H9 (cell line): ENCODE measurements at regions not wholly inside any gene's neighbourhood (a gene's known extent, or its start where the extent isn't known, plus 50 kb on each side); places are given as distances from the start of the nearest gene placed in this dataset.

Source experiments
- DNase-seq: peaks from one replicate; pipeline ENCODE4 v3.0.0-alpha.2; 2017
- H2AFZ ChIP-seq: one replicate; pipeline ENCODE4 v1.6.1; 2013; ENCODE audit warnings: mild to moderate bottlenecking, low read length, control low read depth, moderate library complexity
- H2AK5ac ChIP-seq: 2 replicates; pipeline ENCODE4 v1.6.1; 2013; ENCODE audit warnings: low read length, control low read depth, mixed read lengths; ENCODE audit not compliant: insufficient read length
- H2BK120ac ChIP-seq: one replicate; pipeline ENCODE4 v1.6.1; 2013; ENCODE audit warnings: low read depth, mild to moderate bottlenecking, low read length, control low read depth, inconsistent platforms; ENCODE audit not compliant: poor library complexity, severe bottlenecking
- H2BK12ac ChIP-seq: 2 replicates; pipeline ENCODE4 v1.6.1; 2013; ENCODE audit warnings: low read length, control low read depth, mixed read lengths, low read depth; ENCODE audit not compliant: insufficient read length
- H2BK15ac ChIP-seq: 2 replicates; pipeline ENCODE4 v1.6.1; 2013; ENCODE audit warnings: low read depth, low read length, control low read depth
- H2BK20ac ChIP-seq: one replicate; pipeline ENCODE4 v1.6.1; 2013; ENCODE audit warnings: low read depth, mild to moderate bottlenecking, low read length, control low read depth, inconsistent platforms; ENCODE audit not compliant: poor library complexity, severe bottlenecking
- H2BK5ac ChIP-seq: 2 replicates; pipeline ENCODE4 v1.6.1; 2013; ENCODE audit warnings: low read length, control low read depth, mixed read lengths; ENCODE audit not compliant: insufficient read length
- H3K14ac ChIP-seq: 2 replicates; pipeline ENCODE4 v1.6.1; 2013; ENCODE audit warnings: low read length, control low read depth; ENCODE audit not compliant: insufficient read depth
- H3K18ac ChIP-seq: 2 replicates; pipeline ENCODE4 v1.6.1; 2013; ENCODE audit warnings: low read depth, mild to moderate bottlenecking, mixed read lengths, low read length, control low read depth; ENCODE audit not compliant: insufficient read length
- H3K23ac ChIP-seq: 2 replicates; pipeline ENCODE4 v1.6.1; 2013; ENCODE audit warnings: low read length, control low read depth, mixed read lengths, low read depth; ENCODE audit not compliant: insufficient read length
- H3K23me2 ChIP-seq: 2 replicates; pipeline ENCODE4 v1.6.1; 2013; ENCODE audit warnings: low read depth, mild to moderate bottlenecking, mixed read lengths, low read length, control low read depth; ENCODE audit not compliant: insufficient read length, poor library complexity, severe bottlenecking
- H3K27ac ChIP-seq: 2 replicates; pipeline ENCODE4 v1.5.1; 2013; ENCODE audit warnings: low read length, control low read depth, mixed read lengths, low read depth; ENCODE audit not compliant: insufficient read length
- H3K27me3 ChIP-seq: 2 replicates; pipeline ENCODE4 v1.6.1; 2013; ENCODE audit warnings: low read length, control low read depth, inconsistent platforms; ENCODE audit not compliant: insufficient read depth
- H3K4ac ChIP-seq: 2 replicates; pipeline ENCODE4 v1.6.1; 2013; ENCODE audit warnings: low read depth, mild to moderate bottlenecking, control low read depth, inconsistent platforms, low read length, moderate library complexity
- H3K4me1 ChIP-seq: 2 replicates; pipeline ENCODE4 v1.6.1; 2013; ENCODE audit warnings: low read length, control low read depth, inconsistent platforms; ENCODE audit not compliant: insufficient read depth
- H3K4me2 ChIP-seq: 2 replicates; pipeline ENCODE4 v1.6.1; 2013; ENCODE audit warnings: low read length, control low read depth, mixed read lengths; ENCODE audit not compliant: insufficient read length, insufficient read depth
- H3K56ac ChIP-seq: 2 replicates; pipeline ENCODE4 v1.6.1; 2013; ENCODE audit warnings: low read depth, mild to moderate bottlenecking, mixed read lengths, low read length, control low read depth; ENCODE audit not compliant: insufficient read length
- H3K79me1 ChIP-seq: 2 replicates; pipeline ENCODE4 v1.6.1; 2013; ENCODE audit warnings: low read depth, mild to moderate bottlenecking, moderate library complexity, low read length, control low read depth, inconsistent platforms; ENCODE audit not compliant: insufficient read depth, poor library complexity, severe bottlenecking
- H3K79me2 ChIP-seq: 2 replicates; pipeline ENCODE4 v1.6.1; 2013; ENCODE audit warnings: low read length, control low read depth, inconsistent platforms; ENCODE audit not compliant: insufficient read depth
- H3K9ac ChIP-seq: 2 replicates; pipeline ENCODE4 v1.6.1; 2013; ENCODE audit warnings: low read length, control low read depth, mixed read lengths; ENCODE audit not compliant: insufficient read length; ENCODE audit errors: extremely low read depth
- H3K9me3 ChIP-seq: one replicate; pipeline ENCODE4 v1.6.1; 2013; ENCODE audit warnings: low read depth, low read length, inconsistent platforms; ENCODE audit not compliant: control insufficient read depth
- H3T11ph ChIP-seq: one replicate; pipeline ENCODE4 v1.6.1; 2013; ENCODE audit warnings: mild to moderate bottlenecking, low read length, control low read depth, inconsistent platforms
- H4K20me1 ChIP-seq: one replicate; pipeline ENCODE4 v1.6.1; 2013; ENCODE audit not compliant: control insufficient read depth, insufficient read length, insufficient read depth
- H4K5ac ChIP-seq: 2 replicates; pipeline ENCODE4 v1.6.1; 2013; ENCODE audit warnings: low read depth, mild to moderate bottlenecking, mixed read lengths, low read length, control low read depth; ENCODE audit not compliant: insufficient read length
- H4K8ac ChIP-seq: replicated peaks from 2 replicates; pipeline ENCODE4 v1.6.1; 2013; ENCODE audit warnings: low read length, control low read depth, mixed read lengths, low read depth; ENCODE audit not compliant: insufficient read length
- H4K91ac ChIP-seq: 2 replicates; pipeline ENCODE4 v1.6.1; 2013; ENCODE audit warnings: low read depth, mild to moderate bottlenecking, moderate library complexity, mixed read lengths, low read length, control low read depth; ENCODE audit not compliant: insufficient read length
- H3K27ac Mint-ChIP-seq, 3 experiments: 2 replicates in 2 of 3; 3 replicates in 1 of 3; pipeline ENCODE4 v1.8.0; 2020 to 2021; ENCODE audit warnings: mixed read lengths in 3 of 3, mild to moderate bottlenecking in 1 of 3, moderate library complexity in 1 of 3
- H3K27me3 Mint-ChIP-seq: 2 replicates; pipeline ENCODE4 v1.8.0; 2021; ENCODE audit warnings: low read depth, mild to moderate bottlenecking, moderate library complexity, mixed read lengths
- H3K36me3 Mint-ChIP-seq, 3 experiments: 2 replicates in 2 of 3; 3 replicates in 1 of 3; pipeline ENCODE4 v1.8.0; 2020 to 2021; ENCODE audit warnings: low read depth in 3 of 3, mixed read lengths in 3 of 3; ENCODE audit not compliant: insufficient read depth in 1 of 3
- H3K4me1 Mint-ChIP-seq, 2 experiments: 2 replicates each; pipeline ENCODE4 v1.8.0; 2020; ENCODE audit warnings: mixed read lengths in 2 of 2
- H3K4me3 Mint-ChIP-seq, 2 experiments: 2 replicates in 1 of 2; 3 replicates in 1 of 2; pipeline ENCODE4 v1.8.0; 2020 to 2021; ENCODE audit warnings: mild to moderate bottlenecking in 2 of 2, mixed read lengths in 2 of 2, moderate library complexity in 1 of 2
- H3K9me3 Mint-ChIP-seq, 2 experiments: 2 replicates in 1 of 2; 3 replicates in 1 of 2; pipeline ENCODE4 v1.8.0; 2020; ENCODE audit warnings: mild to moderate bottlenecking in 2 of 2, mixed read lengths in 2 of 2, moderate library complexity in 1 of 2
- WGBS: extraction: QIAGEN DNeasy Blood & Tissue Kit; methylation state at CpG from one replicate; pipeline ENCODE4 v1.1.7; 2013; ENCODE audit warnings: missing lambda C conversion rate, low lambda C conversion rate, mixed read lengths; ENCODE audit not compliant: insufficient read length; ENCODE audit errors: extremely low coverage; 5-methylcytosine and 5-hydroxymethylcytosine counted together
- TF ChIP-seq, protein P1 (sequence below): fragments of 200-600 bp; sonication (generic); conservative IDR thresholded peaks from 3 replicates; pipeline ENCODE4 v1.8.0; 2021; ENCODE audit warnings: antibody characterized with exemption, mild to moderate bottlenecking

- Histone ChIP-seq H3K27ac (no peak overlapping the region), H3T11ph (no peak overlapping the region), H2AFZ (no peak overlapping the region), H3K23me2 (no peaks in the 10 kb centered on the region), H2BK20ac (no peak overlapping the region), H3K23ac (no peak overlapping the region), H4K8ac (no peak overlapping the region), H3K9me3 (no peaks in the 10 kb centered on the region), H2BK12ac (no peak overlapping the region), H2BK15ac (no peak overlapping the region), H3K18ac (no peak overlapping the region), H3K14ac (no peak overlapping the region; the same call in 1 of the 2 replicates), H3K79me2 (no peaks in the 10 kb centered on the region), H4K91ac (no peak overlapping the region), H2BK5ac (no peak overlapping the region), H3K4me1 (peaks cover 2% of the 10 kb centered on the region; the same call in 1 of the 2 replicates), H3K4me2 (no peak overlapping the region), H2BK120ac (no peak overlapping the region), H4K20me1 (no peaks in the 10 kb centered on the region), H4K5ac (no peak overlapping the region), H3K9ac (no peak overlapping the region), H3K79me1 (no peaks in the 10 kb centered on the region), H3K4ac (no peak overlapping the region), H3K56ac (no peak overlapping the region), H3K27me3 (no peaks in the 10 kb centered on the region), H2AK5ac (no peak overlapping the region)
- H3K9me3 Mint-ChIP-seq: no peaks in the 10 kb centered on the region; a peak in 4 of 5 replicates
- no peak overlapping the region for H3K27ac Mint-ChIP-seq
- H3K4me3 Mint-ChIP-seq: no peak overlapping the region
- H3K36me3 Mint-ChIP-seq: no peaks in the 10 kb centered on the region
- WGBS: no CpG with 5 or more reads among the region's 11 CpGs
- H3K27me3 Mint-ChIP-seq: peaks cover 11% of the 10 kb centered on the region
- peaks cover 13 to 29% of the 10 kb centered on the region in 2 experiments for H3K4me1 Mint-ChIP-seq
- TF ChIP-seq, protein P1, sequence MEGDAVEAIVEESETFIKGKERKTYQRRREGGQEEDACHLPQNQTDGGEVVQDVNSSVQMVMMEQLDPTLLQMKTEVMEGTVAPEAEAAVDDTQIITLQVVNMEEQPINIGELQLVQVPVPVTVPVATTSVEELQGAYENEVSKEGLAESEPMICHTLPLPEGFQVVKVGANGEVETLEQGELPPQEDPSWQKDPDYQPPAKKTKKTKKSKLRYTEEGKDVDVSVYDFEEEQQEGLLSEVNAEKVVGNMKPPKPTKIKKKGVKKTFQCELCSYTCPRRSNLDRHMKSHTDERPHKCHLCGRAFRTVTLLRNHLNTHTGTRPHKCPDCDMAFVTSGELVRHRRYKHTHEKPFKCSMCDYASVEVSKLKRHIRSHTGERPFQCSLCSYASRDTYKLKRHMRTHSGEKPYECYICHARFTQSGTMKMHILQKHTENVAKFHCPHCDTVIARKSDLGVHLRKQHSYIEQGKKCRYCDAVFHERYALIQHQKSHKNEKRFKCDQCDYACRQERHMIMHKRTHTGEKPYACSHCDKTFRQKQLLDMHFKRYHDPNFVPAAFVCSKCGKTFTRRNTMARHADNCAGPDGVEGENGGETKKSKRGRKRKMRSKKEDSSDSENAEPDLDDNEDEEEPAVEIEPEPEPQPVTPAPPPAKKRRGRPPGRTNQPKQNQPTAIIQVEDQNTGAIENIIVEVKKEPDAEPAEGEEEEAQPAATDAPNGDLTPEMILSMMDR: no peak
- no peak for DNase-seq
Measured at GRCh38 chr9:129270903-129271431, 92.9 kb upstream of the IER5L start.
